ENCODE measurements at regions not wholly inside any gene's neighbourhood (a gene's known extent, or its start where the extent isn't known, plus 50 kb on each side); places are given as distances from the start of the nearest gene placed in this dataset.

- FAIRE-seq: no peak
- no peak for DNase-seq (ENCODE audit: extremely low spot score, insufficient read length, low read depth)
These were observed 240.3 kb downstream of the HHIPL2 start for GRCh38 chr1:222307621-222308020.

GRCh38 chr1:222306512-222306911, 241.4 kb downstream of the HHIPL2 start:
- DNase-seq (ENCODE audit: extremely low spot score, insufficient read length, low read depth) (no peak), FAIRE-seq (no peak)

- FAIRE-seq: no peak
- no peak for DNase-seq (ENCODE audit: extremely low spot score, insufficient read length, low read depth)
These were observed 241.9 kb downstream of the HHIPL2 start for GRCh38 chr1:222306011-222306410.

- FAIRE-seq (no peak), DNase-seq (ENCODE audit: extremely low spot score, insufficient read length, low read depth) (no peak)
These were observed 246.3 kb downstream of the HHIPL2 start for GRCh38 chr1:222301652-222302051.

GRCh38 chr1:222299524-222299923, 248.4 kb downstream of the HHIPL2 start:
- no peak for FAIRE-seq

GRCh38 chr1:222290866-222291265, 257.0 kb downstream of the HHIPL2 start:
- DNase-seq (ENCODE audit: extremely low spot score, insufficient read length, low read depth) (no peak), FAIRE-seq (no peak)

More at GRCh38 chr1:222299524-222299923, 248.4 kb downstream of the HHIPL2 start:
- DNase-seq (ENCODE audit: extremely low spot score, insufficient read length, low read depth): no peak

- DNase-seq (ENCODE audit: extremely low spot score, insufficient read length, low read depth) (no peak), FAIRE-seq (no peak)
These were observed 259.9 kb downstream of the HHIPL2 start for GRCh38 chr1:222288053-222288452.

GRCh38 chr1:222286011-222286410, 261.9 kb downstream of the HHIPL2 start:
- FAIRE-seq: no peak
- no peak for DNase-seq (ENCODE audit: extremely low spot score, insufficient read length, low read depth)

GRCh38 chr1:222285526-222285925, 262.4 kb downstream of the HHIPL2 start:
- FAIRE-seq (no peak), DNase-seq (ENCODE audit: extremely low spot score, insufficient read length, low read depth) (no peak)

- DNase-seq (ENCODE audit: extremely low spot score, insufficient read length, low read depth): no peak
- FAIRE-seq: no peak
These were observed 263.4 kb downstream of the HHIPL2 start for GRCh38 chr1:222284466-222284865.

- DNase-seq (ENCODE audit: extremely low spot score, insufficient read length, low read depth) (no peak), FAIRE-seq (no peak)
These were observed 264.6 kb downstream of the HHIPL2 start for GRCh38 chr1:222283147-222283768.

GRCh38 chr1:222279591-222279990, 268.3 kb downstream of the HHIPL2 start:
- DNase-seq (ENCODE audit: extremely low spot score, insufficient read length, low read depth): no peak
- FAIRE-seq: no peak

GRCh38 chr1:222278501-222278900, 269.4 kb downstream of the HHIPL2 start:
- FAIRE-seq (no peak), DNase-seq (ENCODE audit: extremely low spot score, insufficient read length, low read depth) (no peak)

GRCh38 chr1:222275729-222276465, 272.0 kb downstream of the HHIPL2 start:
- FAIRE-seq (no peak), DNase-seq (ENCODE audit: extremely low spot score, insufficient read length, low read depth) (no peak)

GRCh38 chr1:222275001-222275728, 272.7 kb downstream of the HHIPL2 start:
- DNase-seq (ENCODE audit: extremely low spot score, insufficient read length, low read depth) (no peak), FAIRE-seq (no peak)

- no peak for DNase-seq (ENCODE audit: extremely low spot score, insufficient read length, low read depth)
- FAIRE-seq: no peak
These were observed 281.4 kb downstream of the HHIPL2 start for GRCh38 chr1:222266223-222267196.

GRCh38 chr1:222263791-222264190, 284.1 kb downstream of the HHIPL2 start:
- FAIRE-seq (no peak), DNase-seq (ENCODE audit: extremely low spot score, insufficient read length, low read depth) (no peak)

GRCh38 chr1:222257027-222257426, 290.9 kb downstream of the HHIPL2 start:
- FAIRE-seq (no peak), DNase-seq (ENCODE audit: extremely low spot score, insufficient read length, low read depth) (no peak)

GRCh38 chr1:222256058-222256457, 291.8 kb downstream of the HHIPL2 start:
- no peak for FAIRE-seq
- DNase-seq (ENCODE audit: extremely low spot score, insufficient read length, low read depth): no peak

- FAIRE-seq: no peak
- DNase-seq (ENCODE audit: extremely low spot score, insufficient read length, low read depth): no peak
These were observed 295.1 kb downstream of the HHIPL2 start for GRCh38 chr1:222252788-222253187.
